Neutrophil (primary cell): ENCODE measurements at regions not wholly inside any gene's neighbourhood (a gene's known extent, or its start where the extent isn't known, plus 50 kb on each side); places are given as distances from the start of the nearest gene placed in this dataset.

Source experiments
- H3K27ac ChIP-seq: fragments of 200-600 bp; sonication (generic); 2 replicates; pipeline ENCODE4 v1.5.1; 2016; ENCODE audit warnings: mild to moderate bottlenecking, moderate library complexity
- H3K27me3 ChIP-seq: fragments of 200-600 bp; sonication (generic); 2 replicates; pipeline ENCODE4 v1.6.0; 2016; ENCODE audit warnings: mild to moderate bottlenecking
- H3K36me3 ChIP-seq: fragments of 200-600 bp; sonication (generic); 2 replicates; pipeline ENCODE4 v1.5.1; 2017
- H3K4me1 ChIP-seq, 2 experiments: fragments of 200-600 bp in 1 of 2; sonication (generic) in 1 of 2; 1 replicate in 1 of 2; 2 replicates in 1 of 2; pipeline versions ENCODE4 v1.5.1 to v1.6.1; 2013 to 2016; ENCODE audit warnings: low read depth in 1 of 2, low read length in 1 of 2, mild to moderate bottlenecking in 1 of 2, moderate library complexity in 1 of 2; ENCODE audit not compliant: control insufficient read depth in 1 of 2, insufficient read depth in 1 of 2
- H3K4me3 ChIP-seq, 2 experiments: fragments of 200-600 bp in 1 of 2; sonication (generic) in 1 of 2; 1 replicate in 1 of 2; 2 replicates in 1 of 2; pipeline ENCODE4 v1.5.1; 2013 to 2016; ENCODE audit warnings: low read depth in 1 of 2, low read length in 1 of 2, mild to moderate bottlenecking in 1 of 2, moderate library complexity in 1 of 2
- H3K9me3 ChIP-seq: fragments of 200-600 bp; sonication (generic); 2 replicates; pipeline ENCODE4 v1.5.1; 2016
- TF ChIP-seq, protein P1 (sequence below): fragments of 200-600 bp; sonication (generic); IDR thresholded peaks from 2 replicates; pipeline ENCODE4 v1.5.1; 2016; ENCODE audit warnings: antibody characterized with exemption

- no peaks in the 10 kb centered on the region for H3K4me1 ChIP-seq
- H3K9me3 ChIP-seq = no peaks in the 10 kb centered on the region
- no peak overlapping the region for H3K27ac ChIP-seq
- TF ChIP-seq, protein P1, sequence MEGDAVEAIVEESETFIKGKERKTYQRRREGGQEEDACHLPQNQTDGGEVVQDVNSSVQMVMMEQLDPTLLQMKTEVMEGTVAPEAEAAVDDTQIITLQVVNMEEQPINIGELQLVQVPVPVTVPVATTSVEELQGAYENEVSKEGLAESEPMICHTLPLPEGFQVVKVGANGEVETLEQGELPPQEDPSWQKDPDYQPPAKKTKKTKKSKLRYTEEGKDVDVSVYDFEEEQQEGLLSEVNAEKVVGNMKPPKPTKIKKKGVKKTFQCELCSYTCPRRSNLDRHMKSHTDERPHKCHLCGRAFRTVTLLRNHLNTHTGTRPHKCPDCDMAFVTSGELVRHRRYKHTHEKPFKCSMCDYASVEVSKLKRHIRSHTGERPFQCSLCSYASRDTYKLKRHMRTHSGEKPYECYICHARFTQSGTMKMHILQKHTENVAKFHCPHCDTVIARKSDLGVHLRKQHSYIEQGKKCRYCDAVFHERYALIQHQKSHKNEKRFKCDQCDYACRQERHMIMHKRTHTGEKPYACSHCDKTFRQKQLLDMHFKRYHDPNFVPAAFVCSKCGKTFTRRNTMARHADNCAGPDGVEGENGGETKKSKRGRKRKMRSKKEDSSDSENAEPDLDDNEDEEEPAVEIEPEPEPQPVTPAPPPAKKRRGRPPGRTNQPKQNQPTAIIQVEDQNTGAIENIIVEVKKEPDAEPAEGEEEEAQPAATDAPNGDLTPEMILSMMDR = no peak
- H3K27me3 ChIP-seq = peaks cover 25% of the 10 kb centered on the region
- no peaks in the 10 kb centered on the region for H3K36me3 ChIP-seq
- H3K4me3 ChIP-seq = no peak overlapping the region
Observed at GRCh38 chr10:118496525-118496924, 98.9 kb downstream of the PRLHR start.

DNA sequence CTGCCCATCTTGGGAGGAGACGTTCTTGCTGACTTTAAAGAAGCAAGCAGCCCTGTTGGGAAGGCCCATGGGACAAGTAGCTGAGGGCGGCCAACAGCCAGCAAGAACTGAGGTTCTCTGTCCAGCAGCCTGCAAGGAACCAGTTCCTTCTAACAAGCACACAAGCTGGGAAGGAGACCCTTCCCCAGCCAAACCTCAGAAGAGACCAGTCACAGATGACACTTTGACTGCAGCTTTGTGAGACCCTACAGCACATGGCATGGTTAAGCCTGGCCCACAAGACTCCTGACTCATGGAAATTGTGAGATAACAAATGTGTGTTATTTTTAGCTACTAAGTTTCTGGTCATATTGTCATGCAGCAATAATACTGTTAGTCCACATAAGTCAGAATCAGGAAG is 99.9 kb downstream of the PRLHR start:
- no peak overlapping the region for H3K27ac ChIP-seq
- no peaks in the 10 kb centered on the region for H3K36me3 ChIP-seq
- TF ChIP-seq, protein P1 = no peak
- no peaks in the 10 kb centered on the region for H3K9me3 ChIP-seq
- peaks cover 25% of the 10 kb centered on the region for H3K27me3 ChIP-seq
- H3K4me1 ChIP-seq = no peaks in the 10 kb centered on the region
- no peak overlapping the region for H3K4me3 ChIP-seq

GRCh38 chr10:118491055-118491454 is 104.4 kb downstream of the PRLHR start:
- H3K36me3 ChIP-seq = no peaks in the 10 kb centered on the region
- TF ChIP-seq, protein P1 = no peak
- no peak overlapping the region for H3K4me3 ChIP-seq
- H3K27ac ChIP-seq = no peak overlapping the region
- H3K27me3 ChIP-seq = peaks cover 11% of the 10 kb centered on the region
- H3K9me3 ChIP-seq = no peaks in the 10 kb centered on the region
- no peaks in the 10 kb centered on the region for H3K4me1 ChIP-seq

DNA sequence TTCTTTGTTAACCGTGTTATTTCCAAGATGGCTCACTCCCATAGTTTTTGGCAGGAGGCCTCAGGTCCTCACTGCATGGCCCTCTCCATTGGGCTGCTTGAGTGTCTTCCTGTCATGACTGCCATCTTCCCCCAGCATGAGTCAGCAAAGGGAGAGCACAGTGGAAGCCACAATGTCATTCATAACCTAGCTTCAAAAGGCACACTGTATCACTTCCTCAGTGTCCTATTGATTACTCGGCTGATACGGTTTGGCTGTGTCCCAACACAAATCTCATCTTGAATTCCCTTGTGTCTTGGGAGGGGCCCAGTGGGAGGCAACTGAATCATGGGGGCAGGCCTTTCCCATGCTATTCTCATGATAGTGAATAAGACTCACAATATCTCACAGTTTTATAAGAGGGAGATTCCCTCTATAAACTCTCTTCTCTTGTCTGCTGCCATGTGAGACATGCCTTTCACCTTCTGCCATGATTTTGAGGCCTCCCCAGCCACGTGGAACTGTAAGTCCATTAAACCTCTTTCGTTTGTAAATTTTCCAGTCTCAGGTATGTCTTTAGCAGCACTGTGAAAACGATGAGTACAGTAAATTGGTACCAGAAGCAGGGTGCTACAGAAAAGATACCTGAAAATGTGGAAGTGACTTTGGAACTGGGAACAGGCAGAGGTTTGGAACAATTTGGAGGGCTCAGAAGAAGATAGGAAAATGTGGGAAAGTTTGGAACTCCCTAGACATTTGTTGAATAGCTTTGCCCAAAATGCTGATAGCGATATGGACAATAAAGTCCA is 106.5 kb downstream of the PRLHR start:
- no peaks in the 10 kb centered on the region for H3K4me1 ChIP-seq

GRCh38 chr10:118485641-118486040 is 109.8 kb downstream of the PRLHR start:
- no peaks in the 10 kb centered on the region for H3K9me3 ChIP-seq
- H3K36me3 ChIP-seq = no peaks in the 10 kb centered on the region
- H3K4me1 ChIP-seq = no peaks in the 10 kb centered on the region
- H3K4me3 ChIP-seq = no peak overlapping the region
- TF ChIP-seq, protein P1 = no peak
- peaks cover 8% of the 10 kb centered on the region for H3K27me3 ChIP-seq
- H3K27ac ChIP-seq = no peak overlapping the region

More for the DNA sequence above, 106.5 kb downstream of the PRLHR start:
- Histone ChIP-seq H3K4me3 (no peak overlapping the region), H3K9me3 (no peaks in the 10 kb centered on the region), H3K27ac (no peak overlapping the region), H3K36me3 (no peaks in the 10 kb centered on the region), H3K27me3 (no peaks in the 10 kb centered on the region)
- TF ChIP-seq, protein P1 = no peak
